HG03354 (cell line): ENCODE measurements at regions not wholly inside any gene's neighbourhood (a gene's known extent, or its start where the extent isn't known, plus 50 kb on each side); places are given as distances from the start of the nearest gene placed in this dataset.

Source experiments
- ATAC-seq: cut with Tn5 transposase; IDR thresholded peaks from one replicate; pipeline ENCODE4 v1.9.1; 2021; ENCODE audit warnings: mild to moderate bottlenecking; ENCODE audit not compliant: unreplicated experiment, poor library complexity, severe bottlenecking

DNA sequence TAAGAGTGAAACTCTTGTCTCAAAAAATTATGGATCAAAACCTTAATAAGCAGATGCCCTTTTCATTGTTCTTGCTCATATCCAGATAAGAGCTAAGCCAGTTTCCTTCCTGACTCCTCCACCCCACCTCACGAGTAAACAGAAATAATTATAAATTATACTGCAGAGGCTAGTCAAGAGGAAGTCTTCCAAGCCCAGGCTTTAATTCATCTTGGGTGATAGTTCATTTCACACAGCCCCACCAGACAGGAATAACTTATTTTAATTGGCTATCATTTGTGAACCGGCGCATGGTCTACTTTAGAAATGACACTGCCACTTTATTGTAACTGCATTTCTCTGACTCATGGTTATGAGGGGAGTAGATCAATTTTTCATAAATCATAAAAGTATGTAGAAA lies 102.0 kb downstream of the BTBD3 start:
- no peak for ATAC-seq

- no peak for ATAC-seq
Observed at GRCh38 chr20:12020846-12021245, 103.2 kb downstream of the BTBD3 start.

- ATAC-seq = no peak
Observed at GRCh38 chr20:12022126-12022525, 104.4 kb downstream of the BTBD3 start.

DNA sequence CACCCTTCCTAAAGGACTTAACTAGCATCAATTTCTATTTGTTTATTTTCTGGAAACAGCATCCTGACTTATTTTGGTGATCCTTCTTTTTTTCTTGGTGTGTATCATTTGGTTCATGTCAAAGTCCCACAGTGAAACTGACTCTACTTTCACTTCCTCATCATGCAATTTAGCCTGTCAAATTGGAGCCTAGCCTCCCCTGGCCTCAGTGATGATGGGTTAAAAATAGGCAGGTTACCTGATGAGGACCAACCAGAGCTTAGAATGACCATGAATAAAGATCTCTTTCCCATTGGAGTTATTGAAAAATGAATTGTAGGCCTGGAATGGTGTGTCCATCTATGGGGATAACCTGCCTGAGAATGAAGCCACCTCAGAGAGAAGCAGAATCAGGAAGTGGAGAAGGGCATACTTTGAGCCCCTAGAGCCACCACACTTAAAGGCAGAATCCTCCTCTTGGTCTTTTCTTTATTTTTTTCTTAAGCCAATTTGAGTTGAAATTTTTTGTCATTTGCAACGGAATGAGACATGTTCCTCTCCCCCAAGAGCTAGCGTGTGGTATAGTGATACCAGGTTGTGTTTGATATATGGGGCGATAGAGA lies 105.6 kb downstream of the BTBD3 start:
- peak; percentile 96 for ATAC-seq

DNA sequence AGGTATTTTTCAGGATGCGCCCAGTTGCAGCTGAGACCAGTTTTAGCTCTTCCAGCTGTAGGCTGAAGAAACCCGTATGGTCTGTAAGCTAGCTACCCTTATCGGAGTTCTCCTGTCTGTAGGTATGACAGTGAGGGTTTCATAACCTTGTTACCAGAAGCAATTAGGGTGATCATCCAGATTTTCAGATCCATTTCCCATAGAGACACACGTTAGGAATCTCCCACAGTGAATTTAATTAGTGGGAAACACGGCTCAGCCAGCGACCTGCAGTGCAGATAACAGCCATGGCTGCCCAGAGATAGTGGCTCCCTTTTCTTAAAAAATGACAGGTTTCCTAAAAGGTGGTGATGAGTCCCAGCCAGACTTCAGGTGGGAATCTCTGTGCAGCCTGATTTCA lies 111.1 kb downstream of the BTBD3 start:
- ATAC-seq = no peak

DNA sequence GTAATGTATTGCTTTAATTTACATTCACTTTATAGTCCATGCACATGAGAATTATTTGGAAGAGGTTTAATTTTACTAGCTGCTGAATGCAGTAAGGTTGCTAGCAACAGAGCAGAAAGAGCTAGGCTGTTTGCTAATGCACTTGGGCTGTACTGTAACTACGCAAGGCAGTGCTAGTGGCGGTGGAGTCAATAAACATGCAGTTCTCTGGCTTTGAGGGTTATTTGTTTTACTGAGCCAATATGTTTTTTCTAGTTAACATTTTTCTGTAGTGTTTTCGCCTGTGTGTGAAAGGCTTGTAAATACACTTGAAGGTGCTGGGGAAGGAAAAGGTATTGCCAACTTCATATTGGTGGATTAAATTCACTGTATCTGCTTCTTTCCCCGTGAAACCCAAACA lies 112.8 kb downstream of the BTBD3 start:
- no peak for ATAC-seq

DNA sequence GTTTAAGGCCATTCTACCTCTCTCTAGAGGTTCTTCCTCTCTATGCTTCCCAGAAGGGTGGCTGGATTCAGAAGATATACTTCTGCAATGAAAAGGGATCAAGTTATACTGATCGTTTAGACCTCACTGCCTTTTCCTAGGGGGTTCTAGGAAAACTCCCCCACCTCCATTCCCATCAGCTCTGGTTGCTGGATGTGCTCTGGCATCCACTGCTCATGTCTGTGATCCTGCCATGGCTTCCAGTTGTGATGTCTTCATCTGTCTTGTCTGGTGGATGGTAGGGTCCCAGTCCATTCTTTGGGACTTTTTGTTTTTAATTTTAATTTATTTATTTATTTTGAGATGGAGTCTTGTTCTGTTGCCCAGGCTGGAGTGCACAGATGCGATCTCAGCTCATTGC lies 118.4 kb downstream of the BTBD3 start:
- no peak for ATAC-seq

- no peak for ATAC-seq
Observed at GRCh38 chr20:12037521-12037920, 119.8 kb downstream of the BTBD3 start.

DNA sequence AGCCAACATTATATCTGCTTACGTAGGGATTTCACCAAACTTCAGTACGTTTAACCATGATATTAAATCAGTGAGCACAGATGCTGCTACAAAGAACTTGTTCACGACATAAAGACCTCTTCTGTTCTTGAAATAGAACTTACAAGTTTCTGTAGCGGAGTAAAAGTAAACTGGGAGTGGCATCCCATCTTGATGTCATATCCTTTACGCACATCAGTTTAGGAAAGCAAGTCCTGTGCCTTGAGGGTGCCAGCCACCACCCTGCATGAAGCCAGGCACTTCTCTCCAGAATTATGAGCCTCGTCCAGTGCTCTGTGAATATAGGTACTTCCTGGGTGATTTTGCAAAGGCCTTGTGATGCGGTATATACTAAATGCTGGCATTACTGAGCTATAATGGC lies 122.6 kb downstream of the BTBD3 start:
- no peak for ATAC-seq

DNA sequence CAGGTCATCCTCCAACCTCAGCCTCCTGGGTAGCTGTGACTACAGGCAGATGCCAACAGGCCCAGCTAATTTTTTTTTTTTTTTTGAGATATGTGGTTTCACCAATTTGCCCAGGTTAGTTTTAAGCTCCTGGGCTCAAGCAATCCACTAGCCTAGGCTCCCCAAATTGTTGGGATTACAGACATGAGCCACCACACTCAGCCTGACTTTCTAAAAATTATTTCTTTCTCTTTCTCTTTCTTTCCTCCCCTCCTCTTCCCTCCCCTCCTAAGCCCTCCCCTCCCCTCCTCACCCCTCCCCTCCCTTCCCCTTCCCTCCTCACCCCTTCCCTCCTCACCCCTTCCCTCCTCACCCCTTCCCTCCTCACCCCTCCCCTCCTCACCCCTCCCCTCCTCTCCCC lies 127.3 kb downstream of the BTBD3 start:
- ATAC-seq = no peak

- no peak for ATAC-seq
Observed at GRCh38 chr20:12047838-12048432, 130.2 kb downstream of the BTBD3 start.

- ATAC-seq = no peak
Observed at GRCh38 chr20:12049125-12049524, 131.4 kb downstream of the BTBD3 start.

DNA sequence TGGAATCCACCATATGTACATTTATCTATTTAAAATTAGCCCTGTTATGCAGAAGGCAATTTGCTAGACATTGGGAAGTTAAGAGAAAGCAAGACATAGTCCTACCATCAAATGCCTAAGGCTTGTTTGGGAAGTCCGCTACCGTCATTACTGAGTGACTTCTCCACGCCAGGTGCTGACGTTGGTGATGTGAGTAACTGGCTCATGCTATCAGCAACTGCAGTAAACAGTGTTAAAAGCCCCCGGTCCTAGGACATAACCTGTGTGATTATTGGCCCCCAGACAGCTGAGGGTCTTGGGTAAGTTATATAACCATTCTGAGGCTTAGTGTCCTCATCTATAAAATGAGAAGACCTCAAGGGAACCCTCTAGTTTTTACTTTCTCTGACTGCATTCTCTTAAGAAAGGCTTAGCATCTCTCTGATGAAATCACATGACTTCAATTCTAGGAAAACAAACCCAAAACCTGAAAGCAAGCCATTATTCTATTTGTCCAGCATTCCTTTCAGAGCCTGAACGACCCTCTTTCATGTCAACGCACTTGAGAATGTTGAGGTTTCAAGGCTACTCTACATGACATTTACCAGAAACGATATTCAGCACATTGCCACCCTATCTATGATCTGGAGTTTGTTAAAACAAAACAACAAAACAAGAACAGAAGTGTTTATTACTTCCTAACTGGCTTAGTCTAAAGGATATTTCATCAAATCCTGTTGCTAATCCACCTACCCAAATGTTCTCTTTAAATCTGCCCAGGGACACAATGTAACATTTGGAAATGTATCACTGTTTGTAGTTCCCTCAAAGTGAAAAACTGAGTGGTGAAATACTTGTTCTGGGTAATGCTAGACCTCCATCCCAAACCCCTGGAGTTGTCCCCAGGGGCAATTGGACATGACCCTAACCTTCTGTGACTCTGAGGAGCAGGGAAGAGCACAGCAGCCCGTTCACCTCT lies 133.8 kb downstream of the BTBD3 start:
- no peak for ATAC-seq

DNA sequence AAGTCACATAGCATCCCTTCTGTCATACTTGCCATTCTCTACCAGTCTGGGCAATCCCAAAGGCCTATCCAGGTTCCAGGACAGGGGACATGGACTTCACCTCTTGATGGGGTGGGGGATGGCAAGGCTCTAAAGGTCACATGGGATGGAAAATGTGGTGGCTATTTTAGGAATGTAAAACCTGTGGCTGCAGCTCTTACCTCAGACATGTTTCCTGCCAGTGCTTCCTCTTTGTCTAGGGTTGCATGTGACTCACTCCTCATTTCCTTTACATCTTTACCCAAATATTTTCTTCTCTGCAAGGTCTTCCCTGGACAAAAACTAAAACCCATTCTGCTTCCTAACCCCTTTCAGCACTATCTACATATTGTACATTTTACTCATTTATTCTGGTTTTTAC lies 135.7 kb downstream of the BTBD3 start:
- ATAC-seq = no peak

DNA sequence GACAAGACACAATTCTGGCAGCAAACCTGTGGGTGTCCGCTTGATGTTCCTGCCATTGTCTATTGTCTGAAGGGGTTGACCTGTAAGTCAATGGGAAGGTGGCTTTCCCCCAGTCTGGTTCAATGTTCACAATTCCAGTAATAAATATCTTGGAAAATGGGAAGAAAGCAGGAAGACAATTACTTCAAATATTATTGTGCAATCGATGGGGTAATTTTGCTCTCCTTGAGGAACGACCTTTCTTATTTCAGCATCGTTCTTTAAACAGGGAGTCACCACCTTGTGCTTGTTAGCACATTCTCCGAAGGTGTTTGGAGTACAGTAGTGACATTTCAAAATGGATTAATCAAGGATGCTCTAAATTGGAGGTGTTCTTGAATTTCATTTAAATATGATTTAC lies 136.9 kb downstream of the BTBD3 start:
- ATAC-seq = no peak

DNA sequence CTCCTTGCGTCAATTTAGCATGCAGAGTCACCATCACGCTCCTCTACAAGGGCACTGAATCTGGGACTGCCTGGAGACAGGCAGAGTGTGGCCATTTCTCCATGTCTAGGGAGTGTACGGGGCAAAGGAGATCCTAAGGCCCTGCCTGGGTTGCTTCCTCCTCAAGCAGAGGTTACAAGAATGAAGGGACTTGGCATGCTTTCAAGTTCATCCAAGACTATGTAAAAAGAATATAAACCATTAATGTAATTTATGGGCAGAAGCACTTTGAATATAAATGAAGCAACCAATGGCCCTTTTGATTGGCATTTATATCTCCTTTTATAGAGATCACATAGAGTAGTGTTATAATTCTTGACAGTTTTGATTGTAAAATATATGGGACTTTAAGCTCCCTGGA lies 137.5 kb downstream of the BTBD3 start:
- no peak for ATAC-seq

- ATAC-seq = no peak
Observed at GRCh38 chr20:12056839-12057238, 139.1 kb downstream of the BTBD3 start.

- no peak for ATAC-seq
Observed at GRCh38 chr20:12057778-12058177, 140.1 kb downstream of the BTBD3 start.

GRCh38 chr20:12058216-12058615 lies 140.5 kb downstream of the BTBD3 start:
- no peak for ATAC-seq

DNA sequence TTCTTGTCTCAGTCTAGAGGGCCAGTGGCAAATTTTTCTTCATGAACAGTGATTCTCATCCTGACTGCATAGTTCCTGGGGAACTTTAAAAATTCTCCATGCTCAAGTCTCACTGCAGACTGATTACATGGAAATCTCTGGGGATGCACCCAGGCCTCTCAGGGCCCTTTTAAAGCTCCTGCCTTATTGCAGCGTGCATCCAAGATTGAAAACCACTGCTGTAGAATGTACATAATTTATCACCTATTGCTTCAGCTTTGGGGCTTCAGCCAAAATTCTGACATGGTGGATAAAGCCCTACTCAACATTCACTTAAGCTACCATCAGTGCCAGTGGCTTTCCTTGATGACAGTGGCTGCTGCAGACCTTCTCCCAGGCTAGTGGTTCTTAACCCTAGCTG lies 143.8 kb downstream of the BTBD3 start:
- no peak for ATAC-seq

DNA sequence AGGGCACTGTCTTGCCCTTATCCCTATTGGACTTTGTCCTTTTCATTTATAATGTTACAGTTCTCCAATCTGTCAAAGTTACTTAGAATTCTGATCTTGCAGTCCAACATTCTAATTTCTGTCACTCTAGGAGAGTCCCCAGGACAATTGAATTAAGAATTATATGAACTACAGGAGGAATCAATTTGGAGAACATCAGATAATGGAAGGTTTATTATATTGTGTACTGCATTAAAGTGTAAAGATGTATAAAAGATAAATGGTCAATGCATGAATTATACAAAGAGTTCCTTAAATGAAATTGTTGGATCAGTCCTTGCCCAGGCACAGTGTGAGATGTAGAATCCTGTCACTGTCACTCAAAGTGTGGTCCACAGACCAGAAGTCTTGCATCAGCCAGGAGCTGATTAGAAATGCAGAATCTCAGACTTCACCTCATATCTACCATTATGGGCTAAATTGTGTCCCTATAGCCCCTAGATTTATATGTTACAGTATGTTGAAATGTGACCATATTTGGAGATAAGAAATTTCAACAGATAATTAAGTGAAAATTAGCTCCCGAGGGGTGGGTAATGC lies 145.5 kb downstream of the BTBD3 start:
- no peak for ATAC-seq
